ENCODE measurements at regions not wholly inside any gene's neighbourhood (a gene's known extent, or its start where the extent isn't known, plus 50 kb on each side); places are given as distances from the start of the nearest gene placed in this dataset.

DNA sequence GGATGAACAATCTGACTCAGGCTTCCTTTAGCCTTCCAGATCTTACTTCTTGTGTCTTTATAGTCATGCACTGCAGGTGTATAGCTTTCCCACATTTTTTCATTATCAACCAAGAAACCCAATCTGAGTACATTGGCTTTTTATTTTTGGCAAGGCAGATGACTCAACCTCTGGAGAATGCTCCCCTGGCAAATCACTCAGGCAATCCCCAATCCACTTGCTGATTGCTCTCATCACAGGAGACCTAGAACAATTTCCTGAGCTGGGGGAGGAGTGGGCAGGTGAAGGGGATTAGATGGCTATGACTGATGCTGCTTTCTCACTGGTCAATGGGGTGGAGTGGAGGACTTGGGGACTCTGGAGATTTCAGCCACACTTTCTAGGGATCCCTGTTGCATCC is 134.4 kb downstream of the SLC16A9 start:
- H3K4me3 ChIP-seq (ENCODE audit: low read depth, low read length), result no peak overlapping the region
- DNase-seq (ENCODE audit: low read depth), result no peak
- TF ChIP-seq, protein P1, sequence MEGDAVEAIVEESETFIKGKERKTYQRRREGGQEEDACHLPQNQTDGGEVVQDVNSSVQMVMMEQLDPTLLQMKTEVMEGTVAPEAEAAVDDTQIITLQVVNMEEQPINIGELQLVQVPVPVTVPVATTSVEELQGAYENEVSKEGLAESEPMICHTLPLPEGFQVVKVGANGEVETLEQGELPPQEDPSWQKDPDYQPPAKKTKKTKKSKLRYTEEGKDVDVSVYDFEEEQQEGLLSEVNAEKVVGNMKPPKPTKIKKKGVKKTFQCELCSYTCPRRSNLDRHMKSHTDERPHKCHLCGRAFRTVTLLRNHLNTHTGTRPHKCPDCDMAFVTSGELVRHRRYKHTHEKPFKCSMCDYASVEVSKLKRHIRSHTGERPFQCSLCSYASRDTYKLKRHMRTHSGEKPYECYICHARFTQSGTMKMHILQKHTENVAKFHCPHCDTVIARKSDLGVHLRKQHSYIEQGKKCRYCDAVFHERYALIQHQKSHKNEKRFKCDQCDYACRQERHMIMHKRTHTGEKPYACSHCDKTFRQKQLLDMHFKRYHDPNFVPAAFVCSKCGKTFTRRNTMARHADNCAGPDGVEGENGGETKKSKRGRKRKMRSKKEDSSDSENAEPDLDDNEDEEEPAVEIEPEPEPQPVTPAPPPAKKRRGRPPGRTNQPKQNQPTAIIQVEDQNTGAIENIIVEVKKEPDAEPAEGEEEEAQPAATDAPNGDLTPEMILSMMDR (IDR thresholded peaks at IDR 0.05; ENCODE audit: insufficient read depth, low read depth, low read length), result no peak

DNA sequence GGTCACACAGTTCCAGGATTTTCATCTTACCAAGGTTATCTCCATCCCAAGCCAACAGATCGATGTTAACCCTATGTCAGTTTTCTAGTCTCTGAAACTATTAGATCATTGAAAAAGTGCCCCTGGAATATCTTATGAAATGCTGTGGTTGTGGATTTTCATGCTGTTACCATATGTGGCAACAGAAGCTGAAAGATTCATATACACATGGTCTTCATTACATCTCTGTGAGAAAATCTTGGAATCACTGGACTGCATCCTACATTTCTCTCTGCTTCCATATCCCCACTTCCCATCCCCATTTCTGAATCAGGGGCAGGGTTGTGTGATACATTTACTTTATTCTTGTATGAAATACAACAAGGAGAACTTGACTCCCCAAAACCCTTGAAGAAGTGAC is 146.1 kb downstream of the SLC16A9 start:
- no peak overlapping the region for H3K4me3 ChIP-seq (ENCODE audit: low read depth, low read length)
- no peak for DNase-seq (ENCODE audit: low read depth)
- TF ChIP-seq, protein P1 (IDR thresholded peaks at IDR 0.05; ENCODE audit: insufficient read depth, low read depth, low read length), result no peak

DNA sequence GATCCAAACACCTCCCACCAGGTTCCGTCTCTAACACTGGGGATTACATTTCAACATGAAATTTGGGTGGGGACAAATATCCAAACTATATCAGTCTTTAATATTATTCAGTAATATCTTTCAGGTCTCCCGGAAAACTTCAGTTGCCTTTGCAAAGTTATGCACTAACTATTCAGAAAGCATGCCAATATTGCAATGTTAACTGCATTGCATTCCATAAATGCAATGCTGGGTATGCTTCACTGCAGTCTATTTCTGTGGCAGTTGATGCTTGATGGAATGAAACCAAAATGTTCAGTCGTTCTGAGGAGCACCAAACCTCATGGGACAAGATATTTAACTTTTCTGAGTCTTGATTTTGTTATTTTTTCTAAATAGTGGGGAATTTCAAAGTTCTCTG is 147.5 kb downstream of the SLC16A9 start:
- TF ChIP-seq, protein P1 (IDR thresholded peaks at IDR 0.05; ENCODE audit: insufficient read depth, low read depth, low read length), result no peak
- H3K4me3 ChIP-seq (ENCODE audit: low read depth, low read length), result no peak overlapping the region
- DNase-seq (ENCODE audit: low read depth), result no peak

DNA sequence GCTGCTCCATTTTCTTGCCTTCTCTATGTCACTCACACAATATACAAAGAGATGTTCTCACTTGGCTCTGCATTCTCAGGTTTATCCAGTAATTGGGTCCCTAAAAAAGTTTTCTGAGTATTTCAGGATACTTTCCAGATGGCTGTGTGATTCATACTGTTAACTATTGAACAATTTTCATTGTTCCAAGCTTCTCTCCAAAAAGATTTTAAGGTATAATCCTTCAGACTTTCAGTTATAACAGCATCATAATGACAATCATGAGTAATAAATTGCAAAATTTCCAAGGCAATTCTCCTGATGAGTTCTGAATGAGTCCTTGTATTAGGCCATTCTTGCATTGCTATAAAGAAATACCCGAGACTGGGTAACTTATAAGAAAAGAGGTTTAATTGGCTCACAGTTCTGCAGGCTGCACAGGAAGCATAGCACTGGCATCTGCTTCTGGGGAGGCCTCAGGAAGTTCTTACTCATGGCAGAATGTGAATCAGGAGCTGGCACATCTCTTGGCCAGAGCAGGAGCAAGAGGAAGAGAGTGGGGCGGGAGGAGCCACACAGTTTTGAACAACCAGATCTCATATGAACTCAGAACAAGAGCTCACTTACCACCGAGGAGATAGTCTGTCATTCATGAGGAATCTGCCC is 148.1 kb downstream of the SLC16A9 start:
- no peak for DNase-seq (ENCODE audit: low read depth)
- TF ChIP-seq, protein P1 (IDR thresholded peaks at IDR 0.05; ENCODE audit: insufficient read depth, low read depth, low read length), result no peak
- no peak overlapping the region for H3K4me3 ChIP-seq (ENCODE audit: low read depth, low read length)

DNA sequence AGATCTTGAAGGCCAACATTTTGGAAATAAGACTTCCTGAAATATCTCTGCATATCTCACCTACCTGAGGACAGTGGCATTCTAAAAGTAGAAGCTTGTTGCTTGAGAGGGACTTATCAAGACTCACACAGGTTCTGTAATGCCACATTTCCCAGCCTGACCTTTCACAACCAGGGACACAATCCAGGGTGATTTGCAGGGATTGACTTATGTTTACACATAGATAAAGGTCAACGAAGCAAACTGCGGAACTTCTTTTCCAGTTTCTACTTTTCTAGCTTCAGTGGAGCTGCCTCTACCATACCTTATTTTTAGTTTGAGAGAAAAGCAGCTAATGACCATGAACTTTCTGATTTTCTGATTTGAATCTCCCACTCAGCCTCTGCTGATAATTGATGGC is 148.7 kb downstream of the SLC16A9 start:
- TF ChIP-seq, protein P1 (IDR thresholded peaks at IDR 0.05; ENCODE audit: insufficient read depth, low read depth, low read length), result no peak
- no peak for DNase-seq (ENCODE audit: low read depth)
- H3K4me3 ChIP-seq (ENCODE audit: low read depth, low read length), result no peak overlapping the region

DNA sequence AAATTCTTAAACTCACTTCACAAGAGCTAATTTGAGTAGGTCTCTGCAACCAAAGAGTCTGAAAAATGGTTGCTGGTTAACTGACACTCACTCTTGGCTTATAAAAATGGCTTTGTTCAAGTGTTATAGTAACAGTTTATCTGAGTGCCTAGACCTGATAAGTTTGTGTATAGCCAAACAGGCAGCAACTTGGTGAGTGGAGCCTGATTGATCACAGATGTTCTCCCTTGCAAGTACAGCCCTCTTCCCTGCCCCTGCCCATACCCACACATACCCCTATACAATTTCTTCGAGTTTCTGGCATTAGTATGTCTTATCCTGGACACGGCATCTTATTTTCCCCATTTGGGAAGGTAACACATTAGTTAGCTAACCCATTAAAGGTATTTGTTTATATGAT is 149.5 kb downstream of the SLC16A9 start:
- peak; percentile 8 for DNase-seq (ENCODE audit: low read depth)
- TF ChIP-seq, protein P1 (IDR thresholded peaks at IDR 0.05; ENCODE audit: insufficient read depth, low read depth, low read length), result no peak
- no peak overlapping the region for H3K4me3 ChIP-seq (ENCODE audit: low read depth, low read length)

DNA sequence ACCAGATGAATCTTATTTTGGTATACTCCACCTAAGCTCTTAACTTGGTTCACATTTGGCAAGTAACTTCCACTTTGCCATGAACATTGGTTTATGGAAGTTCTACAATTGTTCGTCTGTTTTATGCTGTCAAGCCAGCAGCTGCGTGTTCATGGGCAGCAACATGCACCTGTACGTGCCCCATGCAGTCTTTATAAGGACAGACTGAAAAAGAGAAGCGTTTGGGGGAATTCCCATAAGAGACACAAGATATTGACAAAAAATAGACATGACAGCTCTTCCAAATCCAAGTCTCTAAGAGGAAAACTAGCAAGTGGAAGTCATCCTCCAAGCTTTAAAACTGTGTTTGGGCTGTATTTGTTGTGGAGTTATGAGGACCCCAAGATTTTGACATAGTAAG is 151.6 kb downstream of the SLC16A9 start:
- no peak overlapping the region for H3K4me3 ChIP-seq (ENCODE audit: low read depth, low read length)
- TF ChIP-seq, protein P1 (IDR thresholded peaks at IDR 0.05; ENCODE audit: insufficient read depth, low read depth, low read length), result no peak
- DNase-seq (ENCODE audit: low read depth), result no peak

All from fibroblast of villous mesenchyme (primary cell).